ENCODE measurements at regions not wholly inside any gene's neighbourhood (a gene's known extent, or its start where the extent isn't known, plus 50 kb on each side); places are given as distances from the start of the nearest gene placed in this dataset.

DNA sequence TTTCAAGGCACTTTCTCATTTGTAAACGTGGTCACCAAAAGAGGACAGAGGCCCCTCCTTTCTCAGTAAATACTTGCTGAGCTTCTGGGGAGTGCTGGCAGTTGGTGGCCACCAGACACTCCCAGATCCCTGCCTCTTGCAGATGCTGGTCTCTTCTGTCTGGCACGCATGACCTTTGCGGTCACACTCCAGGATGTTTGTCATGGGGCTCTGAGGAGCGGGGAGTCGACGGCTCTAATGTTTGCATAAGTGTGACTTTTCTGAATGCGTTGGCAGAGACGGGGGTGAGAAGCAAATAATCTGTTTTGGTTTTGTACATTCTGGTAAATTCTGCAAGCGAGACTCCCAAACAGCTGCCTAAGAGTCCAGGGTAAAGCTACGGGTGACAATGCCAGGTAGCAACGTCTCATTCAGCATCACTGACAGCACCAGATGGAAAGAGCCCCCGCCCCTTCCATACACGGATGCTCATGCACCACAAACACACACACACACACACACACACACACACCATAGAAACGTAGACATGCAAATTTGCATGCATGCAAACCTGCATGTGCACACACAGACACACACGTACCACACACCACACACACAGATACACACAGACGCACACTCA is 101.1 kb downstream of the YTHDF1 start:
- TF ChIP-seq, protein P1, sequence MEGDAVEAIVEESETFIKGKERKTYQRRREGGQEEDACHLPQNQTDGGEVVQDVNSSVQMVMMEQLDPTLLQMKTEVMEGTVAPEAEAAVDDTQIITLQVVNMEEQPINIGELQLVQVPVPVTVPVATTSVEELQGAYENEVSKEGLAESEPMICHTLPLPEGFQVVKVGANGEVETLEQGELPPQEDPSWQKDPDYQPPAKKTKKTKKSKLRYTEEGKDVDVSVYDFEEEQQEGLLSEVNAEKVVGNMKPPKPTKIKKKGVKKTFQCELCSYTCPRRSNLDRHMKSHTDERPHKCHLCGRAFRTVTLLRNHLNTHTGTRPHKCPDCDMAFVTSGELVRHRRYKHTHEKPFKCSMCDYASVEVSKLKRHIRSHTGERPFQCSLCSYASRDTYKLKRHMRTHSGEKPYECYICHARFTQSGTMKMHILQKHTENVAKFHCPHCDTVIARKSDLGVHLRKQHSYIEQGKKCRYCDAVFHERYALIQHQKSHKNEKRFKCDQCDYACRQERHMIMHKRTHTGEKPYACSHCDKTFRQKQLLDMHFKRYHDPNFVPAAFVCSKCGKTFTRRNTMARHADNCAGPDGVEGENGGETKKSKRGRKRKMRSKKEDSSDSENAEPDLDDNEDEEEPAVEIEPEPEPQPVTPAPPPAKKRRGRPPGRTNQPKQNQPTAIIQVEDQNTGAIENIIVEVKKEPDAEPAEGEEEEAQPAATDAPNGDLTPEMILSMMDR (conservative IDR thresholded peaks at IDR 0.05; ENCODE audit: low read depth, low read length), result no peak
- H3K4me3 ChIP-seq (ENCODE audit: low read length), result no peak overlapping the region
- no peak for DNase-seq (ENCODE audit: low read depth)

DNA sequence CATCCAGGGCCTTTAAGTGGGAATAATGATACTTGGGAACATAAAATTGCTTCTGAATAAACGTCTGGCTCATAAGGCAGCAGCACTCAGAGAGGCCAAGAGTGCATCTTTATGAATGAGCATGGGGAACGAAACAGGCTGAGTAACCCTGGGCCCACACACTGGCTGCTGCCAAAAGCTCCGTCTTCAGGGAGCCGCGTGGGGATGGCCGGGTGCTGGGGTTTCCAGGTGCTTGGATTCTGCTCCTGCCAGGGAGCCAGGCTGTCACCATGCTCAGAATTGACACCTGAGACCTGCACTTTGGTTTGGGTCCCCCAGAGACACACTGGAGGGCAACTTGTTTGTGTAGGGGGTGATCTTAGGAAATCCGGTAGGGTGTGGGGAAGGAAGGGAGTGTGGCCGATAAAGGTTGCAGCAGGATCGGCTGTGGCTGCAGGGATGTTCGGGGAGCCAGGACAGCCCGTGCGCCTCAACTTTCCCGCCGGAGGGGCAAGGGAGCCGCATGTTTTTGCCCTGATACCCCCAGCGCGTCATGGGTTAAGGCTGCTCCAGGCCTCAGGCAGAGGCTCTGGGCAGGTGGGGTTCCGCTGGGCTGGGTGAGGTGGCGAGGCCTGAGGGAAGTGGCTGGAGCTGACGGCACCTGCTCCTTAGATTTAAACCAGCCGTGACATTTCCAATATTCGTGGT is 101.8 kb downstream of the YTHDF1 start:
- no peak for DNase-seq (ENCODE audit: low read depth)
- no peak overlapping the region for H3K4me3 ChIP-seq (ENCODE audit: low read length)
- TF ChIP-seq, protein P1 (conservative IDR thresholded peaks at IDR 0.05; ENCODE audit: low read depth, low read length), result no peak

DNA sequence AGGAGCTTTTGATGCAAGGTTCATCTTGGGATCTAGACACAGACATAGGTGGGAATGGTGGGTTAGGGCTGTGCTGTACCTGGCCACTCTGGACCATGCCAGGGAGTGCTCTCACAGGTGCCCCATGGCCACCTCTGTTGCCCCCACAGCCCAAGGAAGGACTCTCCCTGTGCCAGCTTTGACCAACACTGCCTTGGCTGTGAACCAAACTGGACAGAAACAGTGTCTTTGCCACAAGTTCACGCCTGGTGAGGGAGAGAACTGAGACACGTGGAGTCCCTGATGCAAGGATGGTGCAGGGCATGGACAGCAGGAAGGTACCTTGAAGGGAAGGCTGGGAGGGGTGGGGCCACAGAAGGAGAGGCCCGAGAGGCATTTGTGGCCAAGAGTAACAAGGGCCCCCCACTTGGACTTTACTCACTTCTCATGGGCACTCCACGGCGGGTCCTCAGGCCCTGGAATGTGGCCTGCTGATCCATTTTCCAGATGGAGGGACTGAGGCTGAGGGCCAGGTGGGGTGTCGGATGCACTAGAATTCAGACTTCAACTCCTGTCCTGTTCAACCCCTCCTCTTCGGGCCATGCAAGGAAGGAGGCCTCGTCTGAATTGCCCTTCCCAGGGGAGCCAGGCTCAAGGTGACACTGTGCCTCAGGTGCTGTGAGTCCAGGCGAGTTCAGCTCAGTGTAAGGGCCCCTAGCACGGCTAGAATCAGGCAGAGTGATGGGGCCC is 103.3 kb downstream of the YTHDF1 start:
- TF ChIP-seq, protein P1 (conservative IDR thresholded peaks at IDR 0.05; ENCODE audit: low read depth, low read length), result no peak
- no peak overlapping the region for H3K4me3 ChIP-seq (ENCODE audit: low read length)
- no peak for DNase-seq (ENCODE audit: low read depth)

- TF ChIP-seq, protein P1 (conservative IDR thresholded peaks at IDR 0.05; ENCODE audit: low read depth, low read length), result no peak
- no peak overlapping the region for H3K4me3 ChIP-seq (ENCODE audit: low read length)
- DNase-seq (ENCODE audit: low read depth), result no peak
These were observed 101.5 kb upstream of the BHLHE23 start for GRCh38 chr20:63108247-63108646.

DNA sequence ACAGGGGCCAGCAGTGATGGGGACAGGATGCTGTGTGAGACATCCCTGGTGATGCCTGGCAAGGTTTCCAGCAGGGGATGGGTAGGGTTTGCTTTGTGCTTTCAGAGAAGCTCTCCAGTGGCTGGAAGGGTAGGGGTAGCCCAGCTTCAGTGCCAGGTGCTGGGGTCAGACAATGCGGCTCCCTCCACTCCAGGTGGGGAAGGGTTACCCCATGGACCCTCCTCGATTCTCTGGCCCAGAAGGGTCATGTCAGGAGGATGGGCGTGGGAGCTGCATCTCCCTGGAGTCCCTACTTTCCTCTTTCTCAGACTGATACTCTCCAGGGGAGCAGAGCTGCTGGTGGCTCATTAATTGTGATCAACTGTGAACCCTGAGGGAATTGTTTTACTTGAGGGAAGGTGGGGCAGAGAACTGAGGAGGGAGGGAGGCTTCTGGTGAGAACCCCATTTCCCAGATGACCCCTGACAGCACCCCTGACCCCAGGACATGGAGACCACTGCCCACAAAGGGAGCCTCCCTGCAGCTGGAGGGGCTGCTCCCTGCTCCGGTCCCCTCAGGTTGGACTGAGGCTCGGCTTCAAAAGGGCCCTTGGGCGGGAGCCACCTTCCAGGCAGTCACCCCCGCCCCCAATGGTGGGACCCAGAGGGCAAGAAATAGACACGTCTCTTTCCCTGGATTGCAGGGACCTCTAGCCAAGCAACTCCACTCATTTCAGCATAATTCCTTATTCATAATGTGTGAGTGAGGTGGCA is 100.9 kb upstream of the BHLHE23 start:
- DNase-seq (ENCODE audit: low read depth), result no peak
- TF ChIP-seq, protein P1 (conservative IDR thresholded peaks at IDR 0.05; ENCODE audit: low read depth, low read length), result no peak
- H3K4me3 ChIP-seq (ENCODE audit: low read length), result no peak overlapping the region

GRCh38 chr20:63106765-63107448 is 100.1 kb upstream of the BHLHE23 start:
- DNase-seq (ENCODE audit: low read depth), result no peak
- TF ChIP-seq, protein P1 (conservative IDR thresholded peaks at IDR 0.05; ENCODE audit: low read depth, low read length), result no peak
- H3K4me3 ChIP-seq (ENCODE audit: low read length), result no peak overlapping the region
